Sigmoid colon (tissue), 6 donors: ENCODE measurements at regions not wholly inside any gene's neighbourhood (a gene's known extent, or its start where the extent isn't known, plus 50 kb on each side); places are given as distances from the start of the nearest gene placed in this dataset.

ENCODE experiments used
- DNase-seq: peaks from one replicate; pipeline ENCODE4 v3.0.0-alpha.2; 2019
- H3K27ac ChIP-seq, 4 donors: fragments of 200-600 bp; sonication (generic); one replicate each; pipeline ENCODE4 v1.5.1; 2016 to 2019; ENCODE audit warnings: mild to moderate bottlenecking in 1 of 4
- H3K27me3 ChIP-seq, 3 donors: fragments of 200-600 bp; sonication (generic); one replicate each; pipeline ENCODE4 v1.5.1; 2019; ENCODE audit warnings: mild to moderate bottlenecking in 1 of 3
- H3K36me3 ChIP-seq, 4 donors: fragments of 200-600 bp; sonication (generic); one replicate each; pipeline ENCODE4 v1.5.1; 2016 to 2019
- H3K4me1 ChIP-seq, 4 donors: fragments of 200-600 bp; sonication (generic); one replicate each; pipeline ENCODE4 v1.5.1; 2017 to 2019
- H3K4me3 ChIP-seq, 4 donors: fragments of 200-600 bp; sonication (generic); one replicate each; pipeline ENCODE4 v1.5.1; 2017 to 2019; ENCODE audit warnings: mild to moderate bottlenecking in 2 of 4, moderate library complexity in 1 of 4
- H3K9me3 ChIP-seq, 4 donors: fragments of 200-600 bp in 3 of 4; sonication (generic) in 3 of 4; one replicate each; pipeline versions ENCODE4 v1.5.1 to v1.6.1; 2013 to 2019
- EP300 ChIP-seq, 4 donors: sonication (generic); formaldehyde crosslinking; IDR thresholded peaks; one replicate each; pipeline ENCODE4 v1.6.1; 2017; ENCODE audit warnings: antibody characterized with exemption in 4 of 4
- POLR2A ChIP-seq, 2 donors: fragments of 450-650 bp; IDR thresholded peaks; one replicate each; pipeline ENCODE4 v1.6.1; 2016; ENCODE audit warnings: antibody characterized with exemption in 2 of 2, mild to moderate bottlenecking in 2 of 2, moderate library complexity in 2 of 2
- POLR2AphosphoS5 ChIP-seq, 4 donors: sonication (generic); formaldehyde crosslinking; IDR thresholded peaks; one replicate each; pipeline ENCODE4 v1.6.1; 2017; ENCODE audit warnings: antibody characterized with exemption in 4 of 4
- WGBS, 2 donors: extraction: QIAGEN DNeasy Blood & Tissue Kit; methylation state at CpG; one replicate each; pipeline ENCODE4 v1.1.7; 2013; 5-methylcytosine and 5-hydroxymethylcytosine counted together
- intact Hi-C: fragments of 100-400 bp; cut with DNase I; formaldehyde crosslinking; loops from one replicate; pipeline ENCODE4 v1.15.1; 2023
- TF ChIP-seq, protein P1 (sequence below), 4 experiments: fragments of 450-650 bp in 3 of 4; fragments of 200-600 bp in 1 of 4; IDR thresholded peaks; one replicate each; pipeline ENCODE4 v1.5.1; 2016 to 2019; ENCODE audit warnings: antibody characterized with exemption in 4 of 4, mild to moderate bottlenecking in 3 of 4, moderate library complexity in 2 of 4
- donor health status: healthy with polysubstance abuse.
- donor health status: healthy.

DNA sequence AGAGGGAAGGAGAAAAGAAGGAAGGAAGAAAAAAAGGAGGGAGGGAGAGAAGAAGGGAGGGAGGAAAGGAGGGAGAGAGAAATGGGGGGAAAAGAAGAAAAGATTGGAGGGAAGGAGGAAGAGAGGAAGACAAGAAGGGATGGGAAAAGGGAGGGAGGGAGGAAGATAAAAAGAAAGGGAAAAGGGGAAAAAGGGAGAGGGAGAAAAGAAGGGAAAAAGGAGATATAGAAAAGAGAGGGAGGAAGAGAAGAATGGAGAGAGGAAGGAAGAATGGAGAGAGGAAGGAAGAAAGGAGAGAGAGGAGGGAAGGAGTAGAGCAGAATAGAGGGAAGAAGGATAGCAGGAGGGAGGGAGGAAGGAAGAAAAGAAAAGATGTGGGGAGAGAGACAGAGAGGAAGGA lies 334.6 kb downstream of the TSHZ3 start:
- Histone ChIP-seq H3K4me1 (no peaks in the 10 kb centered on the region), H3K27ac (no peak overlapping the region), H3K4me3 (no peak overlapping the region), H3K9me3 (no peaks in the 10 kb centered on the region), H3K27me3 (no peaks in the 10 kb centered on the region), H3K36me3 (no peaks in the 10 kb centered on the region)
- no peak for DNase-seq
- intact Hi-C loops: no loop called here
- TF ChIP-seq POLR2A (IDR thresholded peaks at IDR 0.05) (no peak), EP300 (IDR thresholded peaks at IDR 0.05) (no peak)

DNA sequence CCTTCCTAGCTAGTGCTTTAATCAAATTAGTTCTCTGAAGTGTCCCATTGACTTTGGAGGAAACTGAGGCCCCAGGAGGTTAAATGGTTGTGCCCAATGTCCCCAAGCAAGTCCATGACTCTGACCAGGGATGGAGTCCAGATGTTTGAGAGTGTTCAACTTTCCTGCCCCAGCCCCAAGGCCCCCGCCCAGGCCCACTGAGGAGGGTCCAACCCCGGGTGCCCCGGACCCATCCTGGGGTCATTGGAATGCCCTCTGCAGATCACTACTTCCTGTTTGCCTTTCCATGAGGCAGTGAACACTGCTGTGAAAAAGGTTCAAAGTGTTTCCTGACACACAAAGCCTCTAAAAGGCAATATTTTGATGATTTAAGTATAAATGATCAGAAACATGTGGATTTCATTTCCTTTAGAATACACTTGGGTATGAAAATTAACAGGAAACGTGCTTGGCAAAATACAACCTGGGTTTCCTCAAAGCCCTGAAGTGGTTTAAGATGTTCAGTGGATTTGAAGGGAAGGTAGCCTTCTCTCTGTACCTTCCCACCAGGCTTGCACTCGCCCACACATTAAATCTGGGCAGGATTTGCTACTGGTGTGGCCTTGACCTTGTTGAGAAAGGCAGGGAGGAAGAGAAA lies 335.7 kb downstream of the TSHZ3 start:
- no peak for DNase-seq
- H3K4me1 ChIP-seq: no peaks in the 10 kb centered on the region
- 53 to 60% methylated on average over 5 of the region's 5 CpGs for WGBS, 2 donors
- intact Hi-C loops: no loop called here
- H3K27ac ChIP-seq: no peak overlapping the region
- TF ChIP-seq, protein P1, sequence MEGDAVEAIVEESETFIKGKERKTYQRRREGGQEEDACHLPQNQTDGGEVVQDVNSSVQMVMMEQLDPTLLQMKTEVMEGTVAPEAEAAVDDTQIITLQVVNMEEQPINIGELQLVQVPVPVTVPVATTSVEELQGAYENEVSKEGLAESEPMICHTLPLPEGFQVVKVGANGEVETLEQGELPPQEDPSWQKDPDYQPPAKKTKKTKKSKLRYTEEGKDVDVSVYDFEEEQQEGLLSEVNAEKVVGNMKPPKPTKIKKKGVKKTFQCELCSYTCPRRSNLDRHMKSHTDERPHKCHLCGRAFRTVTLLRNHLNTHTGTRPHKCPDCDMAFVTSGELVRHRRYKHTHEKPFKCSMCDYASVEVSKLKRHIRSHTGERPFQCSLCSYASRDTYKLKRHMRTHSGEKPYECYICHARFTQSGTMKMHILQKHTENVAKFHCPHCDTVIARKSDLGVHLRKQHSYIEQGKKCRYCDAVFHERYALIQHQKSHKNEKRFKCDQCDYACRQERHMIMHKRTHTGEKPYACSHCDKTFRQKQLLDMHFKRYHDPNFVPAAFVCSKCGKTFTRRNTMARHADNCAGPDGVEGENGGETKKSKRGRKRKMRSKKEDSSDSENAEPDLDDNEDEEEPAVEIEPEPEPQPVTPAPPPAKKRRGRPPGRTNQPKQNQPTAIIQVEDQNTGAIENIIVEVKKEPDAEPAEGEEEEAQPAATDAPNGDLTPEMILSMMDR (IDR thresholded peaks at IDR 0.05): no peak
- TF ChIP-seq POLR2AphosphoS5 (IDR thresholded peaks at IDR 0.05) (no peak), EP300 (IDR thresholded peaks at IDR 0.05) (no peak), POLR2A (IDR thresholded peaks at IDR 0.05) (no peak)
- H3K9me3 ChIP-seq: no peaks in the 10 kb centered on the region
- H3K4me3 ChIP-seq: no peak overlapping the region
- H3K27me3 ChIP-seq: no peaks in the 10 kb centered on the region
- no peaks in the 10 kb centered on the region for H3K36me3 ChIP-seq

DNA sequence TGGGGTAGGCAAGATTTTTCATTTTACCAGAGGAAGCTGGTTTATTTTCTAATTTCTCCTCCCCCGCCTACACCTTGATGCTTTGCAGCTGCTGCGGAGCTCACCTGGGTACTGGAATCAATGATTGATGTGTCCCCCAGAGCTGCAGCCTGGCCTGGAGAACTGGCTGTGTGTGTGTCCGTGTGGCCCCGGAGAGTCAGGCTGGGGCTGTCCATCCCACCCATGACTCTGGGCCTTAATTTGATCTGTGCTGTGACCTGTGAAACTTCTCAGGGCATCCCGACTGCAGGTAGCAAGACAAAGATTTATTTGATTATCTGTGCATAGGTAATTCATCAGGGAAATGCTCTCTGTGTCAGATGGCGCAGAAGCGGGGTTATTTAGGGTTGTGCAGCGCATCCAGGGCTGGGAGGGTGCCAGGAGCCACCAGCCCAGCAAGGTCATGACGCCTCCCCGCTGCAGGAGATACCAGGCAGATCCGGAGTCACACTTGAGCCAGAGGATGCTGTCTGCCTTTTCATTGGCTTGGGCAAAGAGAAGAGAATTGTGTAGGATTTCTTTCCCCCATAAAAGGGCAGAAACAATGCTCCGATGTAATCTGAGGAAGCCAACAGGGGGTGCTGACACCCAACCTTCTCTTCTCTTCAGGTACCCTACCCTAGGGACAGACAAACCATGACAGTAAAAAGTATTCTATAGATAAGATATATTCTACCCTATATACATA lies 346.6 kb downstream of the TSHZ3 start:
- WGBS, 2 donors: 52 to 77% methylated on average over 12 of the region's 12 CpGs

DNA sequence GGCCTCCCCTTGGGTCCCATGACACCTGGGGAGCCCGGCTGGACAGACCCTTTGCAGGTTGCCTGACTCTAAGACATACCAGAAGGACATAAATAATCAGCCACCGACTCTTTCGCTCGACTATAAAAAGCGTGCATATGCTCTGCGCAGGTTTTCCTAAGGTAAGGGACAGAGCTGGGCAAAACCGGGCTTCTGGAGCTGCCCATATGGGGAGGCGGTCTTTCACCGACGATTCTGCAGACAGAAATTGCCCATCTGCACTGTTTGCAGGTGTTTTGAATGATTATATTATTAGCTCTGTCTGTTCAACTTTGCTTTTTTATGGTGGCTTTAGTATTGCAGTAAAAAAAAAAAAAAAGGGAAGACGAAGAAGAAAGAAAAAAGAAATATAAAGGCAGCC lies 347.2 kb downstream of the TSHZ3 start:
- Histone ChIP-seq H3K36me3 (no peaks in the 10 kb centered on the region), H3K9me3 (no peaks in the 10 kb centered on the region), H3K4me1 (no peaks in the 10 kb centered on the region), H3K27ac (no peak overlapping the region), H3K4me3 (no peak overlapping the region), H3K27me3 (no peaks in the 10 kb centered on the region)
- intact Hi-C loops: no loop called here
- TF ChIP-seq POLR2AphosphoS5 (IDR thresholded peaks at IDR 0.05): no peak
- TF ChIP-seq EP300 (IDR thresholded peaks at IDR 0.05): no peak
- TF ChIP-seq, protein P1 (IDR thresholded peaks at IDR 0.05): no peak
- TF ChIP-seq POLR2A (IDR thresholded peaks at IDR 0.05): no peak
- 69 to 82% methylated on average over 11 of the region's 11 CpGs for whole genome bisulfite sequencing, 2 donors
- no peak for DNase-seq

More for the DNA sequence above, 346.6 kb downstream of the TSHZ3 start:
- H3K36me3 ChIP-seq: no peaks in the 10 kb centered on the region
- H3K4me3 ChIP-seq: no peak overlapping the region
- no peak overlapping the region for H3K27ac ChIP-seq
- no peaks in the 10 kb centered on the region for H3K9me3 ChIP-seq
- intact Hi-C loops: no loop called here
- no peaks in the 10 kb centered on the region for H3K27me3 ChIP-seq
- DNase-seq: no peak
- TF ChIP-seq EP300 (IDR thresholded peaks at IDR 0.05) (no peak), POLR2A (IDR thresholded peaks at IDR 0.05) (no peak), POLR2AphosphoS5 (IDR thresholded peaks at IDR 0.05) (no peak)
- TF ChIP-seq, protein P1 (IDR thresholded peaks at IDR 0.05): no peak
- H3K4me1 ChIP-seq: no peaks in the 10 kb centered on the region

DNA sequence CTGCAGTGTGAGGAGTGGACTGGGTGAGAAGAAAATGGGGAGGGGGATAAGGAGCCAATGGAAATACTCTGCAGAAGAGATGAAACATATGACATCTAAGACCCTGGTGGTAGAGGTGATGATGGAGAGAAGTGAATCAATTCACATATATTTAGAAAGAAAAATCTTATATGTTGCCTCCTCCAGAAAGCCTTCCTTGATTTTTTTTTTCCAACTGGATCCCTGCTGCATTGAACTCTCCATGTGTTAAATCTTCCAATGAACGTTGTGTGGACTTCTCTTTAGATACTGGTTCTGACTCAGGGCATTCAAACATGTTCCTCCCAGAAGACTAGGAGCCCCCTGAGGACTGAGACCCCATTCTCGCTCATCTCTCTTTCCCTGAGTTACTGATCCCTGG lies 348.3 kb downstream of the TSHZ3 start:
- H3K36me3 ChIP-seq: no peaks in the 10 kb centered on the region
- H3K4me1 ChIP-seq: no peaks in the 10 kb centered on the region
- H3K27me3 ChIP-seq: no peaks in the 10 kb centered on the region
- no peak for DNase-seq
- intact Hi-C loops: no loop called here
- H3K4me3 ChIP-seq: no peak overlapping the region
- no peak for TF ChIP-seq POLR2A (IDR thresholded peaks at IDR 0.05)
- TF ChIP-seq EP300 (IDR thresholded peaks at IDR 0.05): no peak
- TF ChIP-seq, protein P1 (IDR thresholded peaks at IDR 0.05): no peak
- TF ChIP-seq POLR2AphosphoS5 (IDR thresholded peaks at IDR 0.05): no peak
- WGBS, 2 donors: 68 to 85% methylated on average over 2 of the region's 2 CpGs
- H3K27ac ChIP-seq: no peak overlapping the region
- H3K9me3 ChIP-seq: no peaks in the 10 kb centered on the region
